ENCODE measurements at regions not wholly inside any gene's neighbourhood (a gene's known extent, or its start where the extent isn't known, plus 50 kb on each side); places are given as distances from the start of the nearest gene placed in this dataset.
"Not testable (repeated sequence)": the region's sequence is repeated elsewhere in the genome, so short reads cannot be mapped to it uniquely, and the experiment has no call there.

DNA sequence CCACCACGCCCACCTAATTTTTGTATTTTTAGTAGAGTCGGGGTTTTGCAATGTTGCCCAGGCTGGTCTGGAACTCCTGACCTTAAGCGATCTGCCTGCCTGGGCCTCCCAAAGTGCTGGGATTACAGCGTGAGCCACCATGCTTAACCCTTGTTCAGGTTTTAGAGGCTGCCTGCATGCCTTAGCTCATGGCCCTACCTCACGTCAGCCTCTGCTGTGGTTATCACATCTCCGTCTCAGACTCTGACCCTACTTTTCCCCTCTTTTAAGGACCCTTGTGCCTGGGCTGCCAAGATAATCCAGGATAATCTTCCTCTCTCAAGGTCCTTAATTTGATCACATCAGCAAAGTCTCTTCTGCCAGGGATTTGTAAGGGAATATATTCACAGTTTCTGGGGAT is 98.2 kb upstream of the PMAIP1 start:
- DNase-seq (ENCODE audit: low read depth in 2 of 2): no peak

DNA sequence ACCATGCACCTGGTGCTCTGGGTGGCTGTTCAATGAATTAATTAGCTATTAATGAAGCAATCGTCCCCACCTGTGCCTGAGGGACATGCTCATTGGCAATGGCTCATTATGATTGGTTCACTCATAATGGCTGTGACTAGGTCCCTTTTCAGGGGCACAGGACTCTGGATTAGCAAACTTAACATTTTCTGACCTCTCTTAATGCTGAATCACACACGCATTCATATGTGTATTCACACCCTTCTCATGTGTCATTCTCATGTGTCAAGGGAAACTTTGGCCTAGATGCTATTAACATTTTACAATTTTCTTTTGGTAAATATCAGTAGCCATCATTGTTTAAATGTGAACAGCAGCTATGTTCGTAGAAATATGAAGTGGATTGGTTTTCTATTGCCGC is 98.9 kb upstream of the PMAIP1 start:
- no peak for DNase-seq (ENCODE audit: low read depth in 2 of 2)

DNA sequence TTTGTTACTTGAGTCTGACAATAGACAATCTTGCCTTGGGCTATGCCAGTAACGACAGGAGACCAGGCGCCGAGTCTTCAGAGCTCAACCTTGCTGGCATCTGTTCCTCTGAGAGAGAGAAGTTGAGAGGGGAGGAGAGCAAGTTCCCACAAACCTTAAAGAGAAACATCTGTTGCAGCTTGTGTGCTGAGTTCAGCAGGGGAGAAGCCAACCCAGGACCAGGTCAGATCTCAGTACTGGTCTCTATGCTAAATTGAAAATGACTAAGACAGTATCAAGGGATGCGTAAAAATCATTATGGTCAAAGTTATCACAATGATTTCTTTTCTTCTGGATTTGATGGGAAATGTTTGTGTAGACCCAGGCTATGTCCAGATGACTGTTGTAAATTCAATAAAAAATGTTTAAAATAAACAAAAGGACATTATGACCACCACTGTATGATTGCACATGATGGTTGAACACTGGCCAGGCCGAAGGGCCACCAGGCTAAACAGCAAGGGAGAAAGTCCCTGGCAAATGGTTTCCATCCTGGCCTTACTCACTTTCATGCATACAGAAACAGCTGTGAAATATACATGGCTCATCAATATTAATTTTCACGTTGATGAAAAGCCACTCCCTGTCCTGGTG is 100.3 kb upstream of the PMAIP1 start:
- no peak for DNase-seq (ENCODE audit: low read depth in 2 of 2)

DNA sequence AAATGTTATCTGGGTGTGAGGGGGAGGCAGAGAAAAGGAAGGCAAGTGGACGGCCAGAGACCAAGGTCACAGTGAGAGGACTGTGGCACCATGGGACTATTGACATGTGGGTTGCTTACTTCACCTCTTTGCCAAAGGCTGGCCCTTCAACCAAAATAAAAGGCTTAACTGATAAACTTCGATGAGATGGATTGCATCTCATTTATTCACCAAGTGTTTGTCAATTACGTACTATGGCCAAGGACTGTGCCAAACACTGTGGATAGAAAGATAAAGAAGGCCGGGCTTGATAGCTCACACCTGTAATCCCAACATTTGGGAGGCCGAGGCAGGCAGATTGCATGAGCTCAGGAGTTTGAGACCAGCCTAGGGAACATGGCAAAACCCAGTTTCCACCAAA is 98.7 kb upstream of the CCBE1 start:
- DNase-seq (ENCODE audit: low read depth in 2 of 2): no peak

DNA sequence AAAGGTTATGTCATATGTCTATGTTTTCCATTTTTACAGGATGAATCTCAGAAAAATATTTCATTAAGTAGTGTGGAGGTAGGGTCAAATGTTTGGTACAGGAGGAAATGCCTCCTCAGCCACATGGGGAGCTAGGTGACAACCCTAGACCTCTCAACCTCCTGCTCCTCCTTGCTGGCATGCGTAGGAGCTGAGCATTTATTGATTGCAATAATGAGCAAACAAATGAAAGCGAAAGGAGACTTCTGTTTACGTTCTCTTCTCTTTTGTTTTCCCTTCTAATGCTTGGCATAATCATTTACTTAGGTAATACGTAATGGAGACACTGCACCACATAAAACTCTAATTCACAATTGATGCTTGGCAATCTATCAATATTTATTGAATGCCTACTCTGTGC is 95.1 kb upstream of the CCBE1 start:
- DNase-seq (ENCODE audit: low read depth in 2 of 2): no peak

DNA sequence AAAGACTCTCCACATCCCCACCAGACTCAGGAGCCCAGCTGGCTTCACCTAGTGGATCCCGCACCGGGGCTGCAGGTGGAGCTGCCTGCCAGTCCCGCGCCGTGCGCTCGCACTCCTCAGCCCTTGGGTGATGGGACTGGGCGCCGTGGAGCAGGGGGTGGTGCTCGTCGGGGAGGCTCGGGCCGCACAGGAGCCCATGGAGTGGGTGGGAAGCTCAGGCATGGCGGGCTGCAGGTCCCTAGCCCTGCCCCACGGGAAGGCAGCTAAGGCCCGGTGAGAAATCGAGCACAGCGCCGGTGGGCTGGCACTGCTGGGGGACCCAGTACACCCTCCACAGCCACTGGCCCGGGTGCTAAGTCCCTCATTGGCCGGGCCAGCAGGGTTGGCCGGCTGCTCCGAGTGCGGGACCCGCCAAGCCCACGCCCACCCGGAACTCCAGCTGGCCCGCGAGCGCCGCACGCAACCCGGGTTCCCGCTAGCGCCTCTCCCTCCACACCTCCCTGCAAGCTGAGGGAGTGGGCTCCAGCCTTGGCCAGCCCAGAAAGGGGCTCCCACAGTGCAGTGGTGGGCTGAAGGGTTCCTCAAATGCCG is 93.2 kb upstream of the CCBE1 start:
- DNase-seq (ENCODE audit: low read depth in 2 of 2): not testable (repeated sequence)

DNA sequence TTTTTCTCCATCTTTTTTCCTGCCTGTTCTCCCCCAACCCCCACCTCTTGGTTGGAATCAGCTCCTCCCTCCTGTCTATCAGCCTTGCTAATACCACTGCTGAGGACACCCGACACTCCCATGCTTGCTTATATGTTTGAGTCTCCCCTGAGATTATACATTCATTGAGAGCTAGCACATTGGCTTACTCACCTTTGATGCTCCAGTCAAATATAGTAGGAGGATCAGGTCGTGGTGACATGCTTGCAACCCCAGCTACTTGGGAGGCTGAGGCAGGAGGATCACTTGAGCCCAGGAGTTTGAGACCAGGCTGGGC is 91.5 kb upstream of the CCBE1 start:
- no peak for DNase-seq (ENCODE audit: low read depth in 2 of 2)

DNA sequence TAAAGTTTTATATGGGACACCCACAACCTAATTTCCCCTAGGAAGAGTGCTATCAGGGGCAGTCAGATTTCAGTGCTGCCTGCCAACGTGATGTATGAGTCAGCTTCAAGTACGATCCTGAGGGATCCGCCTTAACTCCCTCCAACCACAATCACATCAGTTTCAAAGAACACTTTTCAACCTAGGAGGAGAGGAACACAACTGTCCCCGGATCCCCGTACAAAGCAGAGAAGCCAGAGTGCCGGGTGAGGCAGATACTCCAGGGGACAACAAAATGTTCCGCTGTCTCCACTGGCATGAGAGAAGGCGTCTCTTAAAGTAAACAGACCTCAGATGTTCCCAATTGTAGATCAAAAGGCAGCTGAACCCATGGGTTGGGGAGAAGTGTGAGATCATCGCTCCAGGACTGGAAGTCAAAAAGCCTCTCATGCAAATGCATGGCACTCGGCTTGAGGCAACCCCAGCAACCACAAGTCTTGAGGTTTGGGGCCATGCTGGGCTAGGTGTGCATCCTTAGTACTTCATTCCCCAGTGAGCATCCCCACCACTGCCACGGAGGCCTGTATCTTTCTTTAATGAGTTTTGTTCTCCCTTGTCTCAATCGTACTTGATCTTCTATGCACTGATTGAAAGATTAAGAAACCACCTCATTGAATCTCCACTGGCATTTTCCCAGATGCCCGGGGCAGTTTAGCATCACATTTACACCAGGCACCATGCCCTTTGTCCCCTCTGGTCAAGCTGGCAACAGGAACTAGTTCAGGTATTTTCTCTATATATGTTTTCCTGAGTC is 91.0 kb upstream of the CCBE1 start:
- DNase-seq (ENCODE audit: low read depth in 2 of 2): no peak

DNA sequence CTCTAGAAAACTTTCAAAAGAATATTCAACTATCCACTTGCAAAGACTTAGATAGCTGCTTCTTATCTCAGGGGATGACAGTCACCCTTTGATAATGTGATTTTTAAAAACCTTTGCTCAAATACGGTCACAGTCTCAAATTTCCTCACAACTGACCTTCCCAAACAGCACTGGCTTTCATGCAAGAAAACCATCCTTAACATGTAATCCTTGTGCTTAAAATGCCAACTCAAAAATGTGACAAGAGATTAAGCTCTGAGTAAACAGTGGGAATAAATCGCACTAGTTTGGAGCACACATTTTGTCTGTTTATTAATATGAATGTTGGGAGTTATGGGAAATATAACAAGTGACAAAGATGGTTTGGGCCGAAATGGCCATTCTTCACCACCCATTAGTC is 87.5 kb upstream of the CCBE1 start:
- no peak for DNase-seq (ENCODE audit: low read depth in 2 of 2)

DNA sequence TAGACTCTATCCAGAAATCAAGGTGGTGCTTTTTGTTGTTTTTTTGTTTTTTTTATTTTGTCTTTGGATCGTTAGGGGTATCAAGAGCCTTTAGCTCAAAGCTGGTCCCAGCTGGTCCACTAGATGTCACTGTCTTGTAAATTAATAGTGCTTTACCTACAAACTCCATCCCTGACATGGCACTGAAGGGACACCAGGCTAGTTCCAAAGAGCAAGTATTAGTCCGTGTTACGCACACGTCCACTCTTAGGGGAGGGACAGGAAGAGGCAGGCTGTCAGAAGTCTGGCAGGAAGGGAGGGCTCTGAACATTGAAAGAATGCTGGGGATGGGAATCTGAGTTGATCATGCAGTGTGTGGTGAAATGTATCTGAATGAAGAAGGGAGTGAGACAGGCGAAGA is 85.9 kb upstream of the CCBE1 start:
- DNase-seq (ENCODE audit: low read depth in 2 of 2): no peak

DNA sequence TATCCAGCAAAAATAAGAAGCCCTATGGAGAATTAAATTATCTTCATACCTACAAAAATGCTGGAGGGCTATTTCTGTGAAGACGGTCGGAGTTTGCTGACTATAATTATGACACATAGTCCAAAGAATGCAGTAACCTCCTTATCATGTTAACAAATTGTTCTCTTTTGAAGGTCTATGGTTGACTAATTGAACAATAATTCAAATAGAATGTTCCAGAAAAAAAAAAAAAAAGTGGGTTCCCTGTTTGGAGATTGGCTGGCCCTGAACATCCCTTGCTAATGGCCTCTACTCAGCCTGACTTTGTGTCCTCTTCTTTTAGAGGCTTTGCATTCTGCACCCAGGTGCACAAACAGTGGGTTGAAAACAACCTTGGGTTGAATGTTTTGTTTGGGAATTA is 82.8 kb upstream of the CCBE1 start:
- DNase-seq (ENCODE audit: low read depth in 2 of 2): no peak

DNA sequence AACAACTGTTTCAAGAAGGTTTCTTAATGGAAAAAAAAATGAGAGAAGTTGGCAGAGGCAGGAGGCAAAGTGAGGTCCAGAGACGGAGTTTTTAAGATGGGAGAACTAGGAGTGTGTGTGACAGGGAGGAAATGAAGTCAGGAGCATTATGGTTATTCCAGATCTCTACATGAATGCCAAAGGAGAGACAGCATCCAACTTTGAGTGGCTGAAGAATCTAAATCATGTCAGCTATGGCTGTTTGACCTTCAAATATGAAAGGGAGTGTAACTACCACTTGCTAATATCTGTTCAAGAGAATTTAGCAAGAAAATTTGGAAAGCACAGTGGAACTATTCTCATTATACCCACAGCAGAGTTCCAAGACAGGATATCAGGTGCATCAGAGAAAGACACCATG is 81.2 kb upstream of the CCBE1 start:
- DNase-seq (ENCODE audit: low read depth in 2 of 2): no peak

DNA sequence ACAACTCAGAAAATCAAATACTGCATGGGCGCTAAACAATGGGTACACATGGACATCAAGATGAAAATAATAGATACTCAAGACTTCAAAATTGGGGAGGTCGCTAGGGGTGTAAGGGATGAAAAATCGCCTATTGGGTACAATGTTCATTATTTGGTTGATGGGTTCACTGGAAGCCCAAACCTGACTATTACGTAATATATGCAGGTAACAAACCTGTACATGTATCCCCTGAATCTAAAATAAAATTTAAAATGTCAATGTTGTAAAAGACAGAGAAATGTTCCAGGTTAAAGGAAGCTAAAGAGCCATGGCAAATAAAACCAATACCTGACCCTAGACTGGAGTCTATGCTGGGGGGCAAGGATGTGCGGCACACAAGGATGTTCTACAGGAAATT is 80.4 kb upstream of the CCBE1 start:
- no peak for DNase-seq (ENCODE audit: low read depth in 2 of 2)

DNA sequence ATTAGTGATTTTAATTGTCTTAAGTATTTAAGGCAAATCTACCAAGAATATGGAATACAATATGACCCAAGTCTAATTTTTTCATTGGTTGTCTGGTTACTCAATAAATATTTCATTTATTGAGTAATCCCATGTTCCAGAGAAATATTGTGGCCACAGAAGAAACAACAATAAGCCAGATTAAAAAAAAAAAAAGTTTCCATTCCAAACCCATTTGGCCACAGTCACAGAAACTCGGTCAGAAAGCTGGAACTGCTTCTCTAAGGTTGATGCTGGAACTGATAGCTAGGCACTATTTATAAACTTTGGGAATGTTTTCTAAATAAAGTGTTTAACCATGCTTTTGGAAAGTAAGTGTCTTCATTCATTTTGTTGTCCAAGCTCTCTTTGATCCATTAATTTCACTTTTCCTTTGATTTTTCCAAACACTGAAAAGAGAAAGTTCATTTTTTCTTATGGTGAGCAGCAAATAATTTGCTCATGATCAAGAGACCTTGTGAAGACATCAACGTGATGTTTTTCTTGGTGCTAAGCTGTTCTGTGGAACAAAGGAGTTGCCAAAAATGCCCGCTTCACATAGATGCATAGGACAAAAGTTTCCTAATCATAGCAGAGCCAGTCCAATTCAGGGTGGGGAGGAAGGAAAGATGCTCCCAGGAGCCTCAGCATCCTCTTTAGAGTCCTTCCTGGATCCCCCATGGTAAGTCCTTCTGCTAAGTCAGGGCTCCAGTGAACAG is 72.1 kb upstream of the CCBE1 start:
- DNase-seq (ENCODE audit: low read depth in 2 of 2): no peak

DNA sequence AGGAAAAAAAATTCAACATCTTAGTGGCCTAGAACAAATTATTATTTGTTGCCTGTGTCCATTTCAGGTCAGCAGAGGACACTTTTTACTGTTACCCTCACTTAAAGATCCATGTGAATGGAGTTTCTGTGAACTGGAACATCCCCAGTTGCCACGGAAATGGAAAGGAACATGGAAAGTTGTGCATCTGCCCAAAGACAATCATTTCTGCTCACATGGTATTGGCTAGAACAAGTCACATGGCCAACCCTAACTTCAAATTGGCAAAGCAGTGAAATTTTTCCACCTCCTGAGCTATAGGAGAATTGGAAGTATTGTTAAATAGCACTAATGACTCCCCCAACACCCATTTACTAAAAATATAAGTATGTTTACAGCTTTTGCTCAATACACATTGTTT is 71.2 kb upstream of the CCBE1 start:
- no peak for DNase-seq (ENCODE audit: low read depth in 2 of 2)

DNA sequence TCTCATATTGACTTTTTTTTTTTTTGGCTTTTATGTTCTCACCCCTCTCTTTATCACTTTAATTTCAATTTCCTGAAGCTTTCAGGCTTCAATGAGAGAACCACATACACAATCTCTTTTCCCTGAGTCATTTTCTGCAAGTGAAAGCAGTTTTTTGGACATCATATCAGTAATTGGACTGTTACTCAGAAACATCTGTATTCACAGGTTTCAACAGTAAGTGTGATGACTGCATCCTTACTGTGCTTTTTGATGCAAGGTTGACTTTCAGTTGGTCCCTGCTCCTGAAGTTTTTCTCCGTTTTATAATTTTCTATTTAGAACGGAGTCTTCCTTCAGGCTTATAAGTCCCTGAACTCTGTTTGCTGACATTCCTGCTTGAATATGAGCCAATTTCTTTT is 70.5 kb upstream of the CCBE1 start:
- no peak for DNase-seq (ENCODE audit: low read depth in 2 of 2)

DNA sequence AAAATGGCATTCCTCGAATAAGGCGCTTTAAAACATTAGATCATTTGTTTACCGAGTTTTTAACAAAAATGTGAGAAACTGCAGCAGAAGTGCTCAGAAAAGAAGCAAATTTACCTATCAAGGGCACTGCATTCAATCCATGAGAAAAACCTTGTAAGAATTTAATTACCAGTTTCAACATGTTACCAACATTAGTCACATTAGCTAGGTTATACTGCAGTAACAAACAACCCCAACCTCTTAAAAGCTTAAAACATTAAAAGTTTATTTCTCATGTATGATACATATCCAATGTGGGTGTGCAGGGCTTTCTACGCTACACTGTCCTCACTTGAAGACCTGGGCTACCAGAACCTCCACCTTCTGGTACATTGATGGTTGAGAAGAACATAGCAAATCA is 68.1 kb upstream of the CCBE1 start:
- DNase-seq (ENCODE audit: low read depth in 2 of 2): no peak

DNA sequence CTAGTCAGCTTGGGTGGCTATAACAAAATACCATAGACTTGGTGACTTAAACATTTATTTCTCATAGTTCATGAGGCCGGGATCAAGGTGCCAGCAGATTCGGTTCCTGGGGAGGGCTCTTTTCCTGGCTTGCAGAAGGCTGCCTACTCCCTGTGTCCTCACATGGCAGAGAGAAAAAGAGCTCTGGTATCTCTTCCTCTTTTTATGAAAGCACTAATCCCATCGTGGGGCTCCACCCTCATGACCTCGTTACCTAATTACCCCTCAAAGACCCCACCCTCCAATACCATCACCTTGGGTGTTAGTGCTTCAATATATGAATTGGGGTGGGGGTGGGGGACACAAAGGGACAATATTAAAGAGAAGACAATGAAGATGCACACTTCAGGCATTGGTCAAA is 67.1 kb upstream of the CCBE1 start:
- no peak for DNase-seq (ENCODE audit: low read depth in 2 of 2)

DNA sequence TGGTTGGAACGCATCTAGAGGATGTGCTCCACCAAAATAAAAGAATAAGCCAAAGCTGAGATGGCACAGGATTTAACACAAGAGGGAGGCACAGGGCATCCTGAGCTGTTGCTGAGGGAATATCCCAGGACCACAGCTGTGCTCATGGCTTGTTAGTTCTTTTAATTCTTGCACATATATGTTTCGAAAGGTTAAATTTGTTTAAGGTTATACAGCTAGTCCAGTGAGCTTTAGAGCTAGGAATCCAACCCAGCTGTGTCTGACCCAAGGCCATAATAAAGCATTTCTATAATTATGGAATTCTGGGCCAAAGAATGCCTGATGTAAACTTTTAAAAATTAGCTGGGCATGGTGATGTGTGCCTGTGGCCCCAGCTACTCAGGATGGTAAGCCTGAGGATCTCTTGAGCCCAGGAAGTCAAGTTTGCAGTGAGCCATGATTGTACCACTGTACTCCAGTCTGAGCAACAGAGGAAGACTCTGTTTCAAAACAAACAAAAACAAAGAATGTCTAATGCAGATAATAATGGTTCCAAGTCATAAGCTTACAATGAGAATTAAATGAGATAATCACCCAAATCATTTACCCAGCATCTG is 66.4 kb upstream of the CCBE1 start:
- DNase-seq (ENCODE audit: low read depth in 2 of 2): no peak

DNA sequence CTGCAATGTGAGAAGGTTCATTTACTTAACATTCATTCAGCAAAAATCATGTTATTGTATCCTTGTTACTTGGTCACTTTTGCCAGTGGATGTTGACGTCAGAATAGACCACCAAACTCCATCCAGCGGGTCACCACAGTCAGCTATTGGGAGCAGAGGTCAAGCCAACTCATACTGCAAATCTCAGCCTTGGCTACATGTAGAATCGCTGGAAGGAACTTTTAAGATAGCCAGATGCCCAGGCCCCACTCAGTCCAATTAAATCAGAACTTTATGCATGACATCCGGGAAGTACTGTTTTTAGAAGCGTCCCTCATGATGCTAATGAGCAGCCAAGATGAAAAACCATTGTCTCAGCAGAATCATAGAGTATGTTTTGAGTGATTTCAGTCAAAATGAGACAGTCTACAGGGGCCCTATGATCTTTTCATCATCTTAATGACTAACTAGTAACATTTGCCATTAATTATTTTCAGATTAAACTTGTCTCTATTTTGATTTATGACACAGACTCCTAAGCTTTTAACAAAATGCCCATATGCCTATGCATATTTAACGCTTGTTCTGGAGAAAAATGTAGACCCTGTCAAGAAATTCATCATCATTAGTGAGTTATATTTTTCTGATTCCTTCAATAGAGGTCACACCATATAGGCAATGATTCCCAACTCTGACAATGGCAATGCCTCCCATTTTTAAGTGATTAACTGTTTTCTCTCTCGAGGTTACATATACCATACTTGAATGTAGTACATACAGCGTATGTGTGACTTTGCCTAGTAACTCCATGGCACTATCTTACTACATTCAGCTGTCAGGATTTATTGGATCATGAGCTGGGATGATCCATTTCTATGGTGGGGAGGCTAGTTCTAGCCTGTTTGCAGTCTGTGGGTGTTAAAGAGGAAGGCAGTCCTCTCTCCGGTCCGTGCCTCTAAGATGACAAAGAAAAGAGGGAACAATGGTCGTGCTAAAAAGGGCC is 63.7 kb upstream of the CCBE1 start:
- no peak for DNase-seq (ENCODE audit: low read depth in 2 of 2)

DNA sequence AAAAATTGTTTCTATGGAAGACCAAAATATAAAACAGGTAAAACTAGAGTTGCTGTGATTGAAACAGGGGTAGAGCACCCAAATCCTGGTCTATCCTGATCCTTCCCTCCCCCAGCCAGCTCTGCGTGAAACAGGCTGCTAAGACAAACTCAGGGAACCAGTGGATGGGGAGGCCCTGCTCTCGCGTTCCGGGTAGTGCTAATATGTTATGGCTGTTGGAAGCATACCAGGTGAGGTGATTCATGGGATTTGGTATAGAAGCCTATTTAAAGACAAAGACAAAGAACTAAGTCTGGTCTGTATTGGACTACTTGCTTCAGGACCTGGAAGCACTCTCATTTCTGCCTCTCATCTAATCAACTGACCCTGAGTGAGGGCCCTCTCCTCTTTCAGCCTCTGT is 63.0 kb upstream of the CCBE1 start:
- no peak for DNase-seq (ENCODE audit: low read depth in 2 of 2)
